H1 (cell line): ENCODE measurements at regions not wholly inside any gene's neighbourhood (a gene's known extent, or its start where the extent isn't known, plus 50 kb on each side); places are given as distances from the start of the nearest gene placed in this dataset.

ENCODE experiments used
- CTCF ChIA-PET: fragments of 300-600 bp; sonication (Branson Sonifier 250); formaldehyde crosslinking; loops from one replicate; lab custom pipeline; 2021; ENCODE audit not compliant: partially characterized antibody; lab: Charles Lee
- POLR2A ChIA-PET: fragments of 300-600 bp; sonication (Branson Sonifier 250); formaldehyde crosslinking; loops from one replicate; lab custom pipeline; 2021; ENCODE audit warnings: inconsistent platforms; ENCODE audit not compliant: partially characterized antibody; lab: Charles Lee
- DNase-seq, 2 experiments: peaks; one replicate each; pipeline versions ENCODE4 v3.0.0 to v3.0.0-alpha.2; 2010 to 2022; ENCODE audit warnings: low spot score in 2 of 2, low read depth in 1 of 2, mixed read lengths in 1 of 2
- FAIRE-seq: peaks from 2 replicates; lab custom pipeline; 2011; peaks lifted over from hg19 to GRCh38; lab: Jason Lieb, UNC
- H2AFZ ChIP-seq: 2 replicates; pipeline ENCODE4 v1.8.1; 2012; ENCODE audit warnings: low read length, inconsistent platforms
- H2AK5ac ChIP-seq: 2 replicates; pipeline ENCODE4 v1.6.1; 2013; ENCODE audit warnings: low read depth, low read length
- H2BK120ac ChIP-seq: replicated peaks from 2 replicates; pipeline ENCODE3; 2013; ENCODE audit warnings: low read depth, low read length, inconsistent platforms
- H2BK12ac ChIP-seq: 2 replicates; pipeline ENCODE4 v1.6.1; 2013; ENCODE audit warnings: low read depth, low read length
- H2BK15ac ChIP-seq: 2 replicates; pipeline ENCODE4 v1.6.1; 2013; ENCODE audit warnings: low read length
- H2BK20ac ChIP-seq: 2 replicates; pipeline ENCODE4 v1.6.1; 2013; ENCODE audit warnings: low read length
- H2BK5ac ChIP-seq: 2 replicates; pipeline ENCODE4 v1.6.1; 2013; ENCODE audit warnings: low read depth, low read length
- H3K14ac ChIP-seq: 2 replicates; pipeline ENCODE4 v1.6.1; 2013; ENCODE audit warnings: inconsistent platforms; ENCODE audit not compliant: insufficient read length
- H3K18ac ChIP-seq: 2 replicates; pipeline ENCODE4 v1.6.1; 2013; ENCODE audit warnings: low read length; ENCODE audit errors: extremely low read depth
- H3K23ac ChIP-seq: 2 replicates; pipeline ENCODE4 v1.6.1; 2013; ENCODE audit warnings: inconsistent platforms; ENCODE audit not compliant: insufficient read length
- H3K23me2 ChIP-seq: 2 replicates; pipeline ENCODE4 v1.6.1; 2013; ENCODE audit warnings: low read depth, low read length
- H3K27ac ChIP-seq: 2 replicates; pipeline ENCODE4 v1.6.1; 2011; ENCODE audit warnings: low read depth, low read length, inconsistent platforms
- H3K27me3 ChIP-seq, 4 experiments: replicated peaks in 1 of 4; 1 replicate in 1 of 4; 2 replicates in 3 of 4; pipeline versions ENCODE4 v1.6.1 to v1.8.1; 2011 to 2013; ENCODE audit warnings: low read length in 3 of 4, mild to moderate bottlenecking in 3 of 4, inconsistent platforms in 2 of 4, mixed read lengths in 2 of 4, moderate library complexity in 1 of 4; ENCODE audit not compliant: control insufficient read depth in 3 of 4, insufficient read depth in 3 of 4; ENCODE audit errors: extremely low read depth in 1 of 4
- H3K36me3 ChIP-seq, 4 experiments: 2 replicates each; pipeline versions ENCODE4 v1.6.1 to v1.8.1; 2011 to 2013; ENCODE audit warnings: mild to moderate bottlenecking in 4 of 4, low read length in 3 of 4, moderate library complexity in 2 of 4, control low read depth in 1 of 4, inconsistent platforms in 1 of 4; ENCODE audit not compliant: insufficient read depth in 4 of 4, control insufficient read depth in 2 of 4
- H3K4ac ChIP-seq: replicated peaks from 2 replicates; pipeline ENCODE3; 2013; ENCODE audit warnings: low read length, low read depth, mixed read lengths, inconsistent platforms; ENCODE audit not compliant: insufficient read length
- H3K4me1 ChIP-seq, 4 experiments: replicated peaks in 1 of 4; 1 replicate in 1 of 4; 2 replicates in 3 of 4; pipeline versions ENCODE4 v1.6.1 to v1.8.1; 2011 to 2013; ENCODE audit warnings: low read length in 3 of 4, inconsistent platforms in 2 of 4, mixed read lengths in 1 of 4; ENCODE audit not compliant: insufficient read depth in 4 of 4, control insufficient read depth in 3 of 4
- H3K4me2 ChIP-seq, 2 experiments: 2 replicates each; pipeline versions ENCODE4 v1.6.1 to v1.8.1; 2011 to 2013; ENCODE audit warnings: low read depth in 2 of 2, low read length in 2 of 2, control low read depth in 1 of 2, inconsistent platforms in 1 of 2, mild to moderate bottlenecking in 1 of 2; ENCODE audit not compliant: insufficient read depth in 1 of 2
- H3K4me3 ChIP-seq, 4 experiments: fragments of 200-600, 300-600 bp in 1 of 4; sonication (generic), shearing (Covaris generic), sonication (Bioruptor Twin) in 1 of 4; 2 replicates each; pipeline versions ENCODE4 v1.5.1 to v1.8.1; 2011 to 2016; ENCODE audit warnings: low read length in 4 of 4, low read depth in 3 of 4, control low read depth in 2 of 4, inconsistent platforms in 2 of 4, mild to moderate bottlenecking in 2 of 4, mixed read lengths in 1 of 4, moderate library complexity in 1 of 4; ENCODE audit not compliant: insufficient read depth in 2 of 4; ENCODE audit errors: extremely low read depth in 1 of 4
- H3K56ac ChIP-seq: replicated peaks from 2 replicates; pipeline ENCODE3; 2013; ENCODE audit warnings: low read depth, mild to moderate bottlenecking, mixed read lengths, low read length, inconsistent platforms; ENCODE audit not compliant: insufficient read length
- H3K79me1 ChIP-seq: 2 replicates; pipeline ENCODE4 v1.6.1; 2013; ENCODE audit warnings: low read depth, low read length, control low read depth
- H3K79me2 ChIP-seq, 2 experiments: 2 replicates each; pipeline versions ENCODE4 v1.6.1 to v1.8.1; 2012 to 2013; ENCODE audit warnings: low read length in 2 of 2, mild to moderate bottlenecking in 2 of 2, inconsistent platforms in 1 of 2; ENCODE audit not compliant: insufficient read depth in 2 of 2, control insufficient read depth in 1 of 2
- H3K9ac ChIP-seq, 4 experiments: replicated peaks in 1 of 4; 1 replicate in 1 of 4; 2 replicates in 3 of 4; pipeline versions ENCODE4 v1.6.1 to v1.8.1; 2011 to 2013; ENCODE audit warnings: low read depth in 3 of 4, low read length in 3 of 4, control low read depth in 2 of 4, mild to moderate bottlenecking in 2 of 4, moderate library complexity in 2 of 4, inconsistent platforms in 1 of 4; ENCODE audit errors: extremely low read depth in 1 of 4
- H3K9me3 ChIP-seq, 2 experiments: 2 replicates each; pipeline versions ENCODE4 v1.6.1 to v1.8.1; 2012 to 2013; ENCODE audit warnings: mild to moderate bottlenecking in 2 of 2, moderate library complexity in 2 of 2, control low read depth in 1 of 2, inconsistent platforms in 1 of 2, low read depth in 1 of 2, low read length in 1 of 2, mixed read lengths in 1 of 2; ENCODE audit not compliant: insufficient read depth in 2 of 2
- H4K20me1 ChIP-seq, 2 experiments: replicated peaks in 1 of 2; 2 replicates each; pipeline versions ENCODE3 to v1.8.1; 2011 to 2013; ENCODE audit warnings: inconsistent platforms in 2 of 2, low read length in 2 of 2, mild to moderate bottlenecking in 1 of 2; ENCODE audit not compliant: insufficient read depth in 2 of 2, control insufficient read depth in 1 of 2
- H4K5ac ChIP-seq: 2 replicates; pipeline ENCODE4 v1.6.1; 2013; ENCODE audit warnings: low read length, low read depth, mixed read lengths, inconsistent platforms; ENCODE audit not compliant: insufficient read length
- H4K8ac ChIP-seq: 2 replicates; pipeline ENCODE4 v1.8.0; 2013; ENCODE audit warnings: mild to moderate bottlenecking, moderate library complexity, low read length, inconsistent platforms; ENCODE audit not compliant: insufficient read depth; ENCODE audit errors: extremely low read depth
- H4K91ac ChIP-seq: replicated peaks from 2 replicates; pipeline ENCODE3; 2013; ENCODE audit warnings: low read length, mixed read lengths, inconsistent platforms; ENCODE audit not compliant: insufficient read length
- CREB1 ChIP-seq: IDR thresholded peaks from 2 replicates; pipeline ENCODE4 v1.6.1; 2012; ENCODE audit warnings: inconsistent platforms
- CTBP2 ChIP-seq: IDR thresholded peaks from 2 replicates; pipeline ENCODE4 v1.7.0; 2011; ENCODE audit warnings: borderline replicate concordance, mild to moderate bottlenecking, moderate library complexity, mixed read lengths, low read length; ENCODE audit not compliant: insufficient read depth, insufficient read length
- HDAC2 ChIP-seq, 2 experiments: fragments of 300-600 bp in 1 of 2; sonication (generic) in 1 of 2; IDR thresholded peaks; 2 replicates each; pipeline ENCODE4 v1.6.1; 2011 to 2012; ENCODE audit warnings: low read depth in 2 of 2, low read length in 2 of 2, mild to moderate bottlenecking in 2 of 2, moderate library complexity in 2 of 2, borderline replicate concordance in 1 of 2, inconsistent platforms in 1 of 2
- NRF1 ChIP-seq: IDR thresholded peaks from 2 replicates; pipeline ENCODE4 v1.6.1; 2011; ENCODE audit warnings: mild to moderate bottlenecking, low read depth, low read length, improper control_type of control experiment
- TCF12 ChIP-seq: IDR thresholded peaks from 2 replicates; pipeline ENCODE4 v1.6.1; 2011; ENCODE audit warnings: low read depth, mild to moderate bottlenecking, low read length
- WGBS, 2 experiments: shearing (Covaris generic) in 1 of 2; methylation state at CpG; one replicate each; pipeline versions ENCODE4 v1.1.6 to v1.1.7; 2013 to 2015; ENCODE audit warnings: low lambda C conversion rate in 2 of 2, mixed read lengths in 2 of 2, inconsistent platforms in 1 of 2, low coverage in 1 of 2, missing lambda C conversion rate in 1 of 2; ENCODE audit not compliant: insufficient replicate concordance in 2 of 2, insufficient coverage in 1 of 2, insufficient read length in 1 of 2; ENCODE audit errors: extremely low coverage in 1 of 2, missing lambda C conversion rate in 1 of 2; 5-methylcytosine and 5-hydroxymethylcytosine counted together

- no peak overlapping the region for H3K9ac ChIP-seq
- H3K27me3 ChIP-seq: no peaks in the 10 kb centered on the region
- no peaks in the 10 kb centered on the region for H3K79me2 ChIP-seq
- no peak overlapping the region for H3K27ac ChIP-seq
- H2BK15ac ChIP-seq: no peak overlapping the region
- H3K14ac ChIP-seq: no peak overlapping the region
- FAIRE-seq (no peak), DNase-seq (no peak)
- ChIA-PET CTCF (interaction anchor here (0.6 kb wide), 1 partner anchor 608 kb away, joined by 3 read pairs; no protein-coding TSS in a partner anchor), POLR2A (no interaction called here)
- no peak overlapping the region for H3K23ac ChIP-seq
- no peak overlapping the region for H2AFZ ChIP-seq
- no peak overlapping the region for H4K8ac ChIP-seq
- H2BK12ac ChIP-seq: no peak overlapping the region
- H2AK5ac ChIP-seq: no peak overlapping the region
- no peaks in the 10 kb centered on the region for H3K36me3 ChIP-seq
- no peaks in the 10 kb centered on the region for H4K20me1 ChIP-seq
- H3K18ac ChIP-seq: no peak overlapping the region
- no peak overlapping the region for H2BK20ac ChIP-seq
- no peak overlapping the region for H3K56ac ChIP-seq
- H2BK120ac ChIP-seq: no peak overlapping the region
- no peaks in the 10 kb centered on the region for H3K79me1 ChIP-seq
- WGBS, 2 experiments: 77% methylated on average over 6 of the region's 6 CpGs; no CpG with 5 or more reads in 1 of the 2 experiments
- H3K4ac ChIP-seq: no peak overlapping the region
- no peak overlapping the region for H3K4me3 ChIP-seq
- no peaks in the 10 kb centered on the region for H3K4me1 ChIP-seq
- TF ChIP-seq CREB1: no peak
- TF ChIP-seq TCF12: no peak
- no peak for TF ChIP-seq CTBP2
- TF ChIP-seq NRF1: no peak
- no peak for TF ChIP-seq HDAC2 (IDR thresholded peaks at IDR 0.05; ENCODE audit: borderline replicate concordance in 1 of 2, low read depth in 2 of 2, low read length in 2 of 2)
- H4K5ac ChIP-seq: no peak overlapping the region
- no peaks in the 10 kb centered on the region for H3K23me2 ChIP-seq
- no peaks in the 10 kb centered on the region for H3K9me3 ChIP-seq
- H4K91ac ChIP-seq: no peak overlapping the region
- no peak overlapping the region for H2BK5ac ChIP-seq
- H3K4me2 ChIP-seq: no peak overlapping the region
Observed at GRCh38 chr14:98634043-98634820, 637.8 kb downstream of the BCL11B start.
